HK-2 (cell line): ENCODE measurements at regions not wholly inside any gene's neighbourhood (a gene's known extent, or its start where the extent isn't known, plus 50 kb on each side); places are given as distances from the start of the nearest gene placed in this dataset.
"Not testable (repeated sequence)": the region's sequence is repeated elsewhere in the genome, so short reads cannot be mapped to it uniquely, and the experiment has no call there.

Experiments used
- DNase-seq: peaks from one replicate; pipeline ENCODE4 v3.0.0-alpha.2; 2018; ENCODE audit not compliant: unreplicated experiment

GRCh38 chr1:90864681-90865080, 147.6 kb upstream of the BARHL2 start:
- DNase-seq = no peak

GRCh38 chr1:90862782-90863181, 145.7 kb upstream of the BARHL2 start:
- no peak for DNase-seq

GRCh38 chr1:90861421-90861820, 144.3 kb upstream of the BARHL2 start:
- DNase-seq = not testable (repeated sequence)

GRCh38 chr1:90856463-90857007, 139.4 kb upstream of the BARHL2 start:
- DNase-seq = no peak

- DNase-seq = no peak
These were observed 137.4 kb upstream of the BARHL2 start for GRCh38 chr1:90854397-90854924.

GRCh38 chr1:90851711-90852050, 134.6 kb upstream of the BARHL2 start:
- DNase-seq = no peak

GRCh38 chr1:90850898-90851710, 134.0 kb upstream of the BARHL2 start:
- peak; percentile 81 for DNase-seq

- peak; percentile 13 for DNase-seq
These were observed 133.2 kb upstream of the BARHL2 start for GRCh38 chr1:90850181-90850897.

- no peak for DNase-seq
These were observed 124.4 kb upstream of the BARHL2 start for GRCh38 chr1:90841473-90841872.

GRCh38 chr1:90840352-90840751, 123.2 kb upstream of the BARHL2 start:
- no peak for DNase-seq

GRCh38 chr1:90839323-90839722, 122.2 kb upstream of the BARHL2 start:
- no peak for DNase-seq

- DNase-seq = no peak
These were observed 121.6 kb upstream of the BARHL2 start for GRCh38 chr1:90838720-90839119.

GRCh38 chr1:90837420-90837819, 120.3 kb upstream of the BARHL2 start:
- no peak for DNase-seq

GRCh38 chr1:90836345-90836679, 119.2 kb upstream of the BARHL2 start:
- no peak for DNase-seq

GRCh38 chr1:90835661-90836344, 118.7 kb upstream of the BARHL2 start:
- DNase-seq = no peak

- no peak for DNase-seq
These were observed 118.0 kb upstream of the BARHL2 start for GRCh38 chr1:90834886-90835660.

- no peak for DNase-seq
These were observed 117.3 kb upstream of the BARHL2 start for GRCh38 chr1:90834354-90834885.

- DNase-seq = no peak
These were observed 116.5 kb upstream of the BARHL2 start for GRCh38 chr1:90833466-90834110.

- DNase-seq = no peak
These were observed 114.8 kb upstream of the BARHL2 start for GRCh38 chr1:90831910-90832309.

- no peak for DNase-seq
These were observed 109.7 kb upstream of the BARHL2 start for GRCh38 chr1:90826834-90827233.

GRCh38 chr1:90826024-90826423, 108.9 kb upstream of the BARHL2 start:
- no peak for DNase-seq
